Activated CD4-positive, alpha-beta T cell treated with anti-CD3 and anti-CD28 coated beads, Interleukin-2, amount 50 U/mL, for 1 hour (primary cell): ENCODE measurements at regions not wholly inside any gene's neighbourhood (a gene's known extent, or its start where the extent isn't known, plus 50 kb on each side); places are given as distances from the start of the nearest gene placed in this dataset.
"Not testable (repeated sequence)": the region's sequence is repeated elsewhere in the genome, so short reads cannot be mapped to it uniquely, and the experiment has no call there.

Experiments used
- DNase-seq: peaks from one replicate; pipeline ENCODE4 v3.0.0-alpha.2; 2020

DNA sequence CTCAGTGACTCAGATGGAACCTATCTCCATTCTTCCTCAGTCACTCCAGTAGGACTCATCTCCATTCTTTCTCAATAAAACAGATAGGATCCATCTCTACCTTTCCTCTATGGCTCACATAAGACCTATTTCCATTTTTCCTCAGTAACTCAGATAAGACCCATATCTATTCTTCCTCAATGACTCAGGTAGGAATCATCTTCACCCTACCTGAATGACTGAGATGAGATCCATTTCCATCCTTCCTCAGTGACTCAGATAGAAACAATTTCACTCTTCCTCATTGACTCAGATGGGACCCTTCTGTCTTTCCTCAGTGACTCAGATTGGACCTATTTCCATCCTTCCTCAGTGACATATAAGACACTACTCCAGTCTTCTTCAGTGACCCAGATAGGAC is 165.1 kb downstream of the FBXO4 start:
- no peak for DNase-seq

DNA sequence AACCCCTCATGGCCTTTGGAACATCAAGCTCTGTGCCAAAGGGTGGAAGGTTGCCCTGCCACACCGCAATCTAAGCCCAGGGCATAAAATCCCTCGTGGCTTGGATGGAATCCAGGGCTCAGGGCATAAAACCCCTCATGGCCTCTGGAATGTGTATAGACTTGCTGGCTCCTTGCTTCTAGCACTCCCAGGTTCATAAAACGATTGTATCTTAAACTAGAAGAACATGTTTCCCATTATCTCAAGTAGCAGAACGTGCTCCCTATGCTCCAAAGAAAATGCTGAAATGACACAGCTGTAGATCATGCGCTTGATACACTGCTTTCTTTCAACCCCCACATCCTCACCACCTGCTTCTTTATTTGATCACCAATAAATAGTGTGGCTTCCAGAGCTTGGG is 174.8 kb downstream of the FBXO4 start:
- not testable (repeated sequence) for DNase-seq

DNA sequence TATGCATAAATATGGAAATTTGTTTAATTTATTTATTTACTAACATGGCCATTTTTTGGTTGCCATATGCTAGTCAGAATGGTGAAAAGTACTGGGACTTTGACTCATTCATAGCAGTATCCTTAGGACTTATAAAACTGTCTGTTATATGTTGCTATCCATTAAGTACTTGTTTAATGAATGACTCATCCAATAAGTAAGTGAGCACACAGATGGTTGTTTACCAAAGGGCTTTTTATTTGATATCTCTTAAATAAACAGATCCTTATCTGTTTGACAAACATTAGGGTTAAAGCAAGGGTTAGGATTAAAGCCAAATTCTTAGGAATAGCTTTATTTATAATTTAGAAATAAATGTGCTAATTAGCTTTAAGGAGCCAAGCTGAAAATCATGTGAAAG is 183.4 kb downstream of the FBXO4 start:
- DNase-seq, result no peak

DNA sequence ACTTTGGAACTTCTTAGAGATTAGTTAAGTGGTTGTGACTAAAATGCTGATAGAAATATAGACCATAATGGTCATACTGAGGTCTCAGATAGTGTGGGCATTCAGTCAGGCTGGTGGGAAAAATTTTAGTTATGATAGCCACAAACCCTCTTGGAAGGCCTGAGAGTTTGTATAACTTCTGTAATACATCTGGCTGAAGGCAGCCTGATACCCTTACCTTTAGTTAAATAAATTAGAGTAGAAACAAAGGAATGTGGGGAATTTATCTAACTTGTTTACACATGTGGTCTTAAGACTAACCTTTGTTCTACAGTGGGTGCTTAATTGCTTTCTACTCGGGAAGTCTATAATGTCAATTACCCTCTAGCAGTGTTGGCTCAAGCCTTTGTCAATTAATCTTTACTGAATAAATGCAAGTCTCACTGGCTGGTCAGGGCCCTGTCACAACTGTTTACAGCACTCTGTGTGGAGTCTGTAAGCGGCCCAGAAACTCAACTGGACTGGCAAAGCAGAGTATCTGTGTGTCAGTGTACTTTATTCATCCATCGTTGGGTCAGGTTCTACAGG is 184.0 kb downstream of the FBXO4 start:
- DNase-seq, result no peak

DNA sequence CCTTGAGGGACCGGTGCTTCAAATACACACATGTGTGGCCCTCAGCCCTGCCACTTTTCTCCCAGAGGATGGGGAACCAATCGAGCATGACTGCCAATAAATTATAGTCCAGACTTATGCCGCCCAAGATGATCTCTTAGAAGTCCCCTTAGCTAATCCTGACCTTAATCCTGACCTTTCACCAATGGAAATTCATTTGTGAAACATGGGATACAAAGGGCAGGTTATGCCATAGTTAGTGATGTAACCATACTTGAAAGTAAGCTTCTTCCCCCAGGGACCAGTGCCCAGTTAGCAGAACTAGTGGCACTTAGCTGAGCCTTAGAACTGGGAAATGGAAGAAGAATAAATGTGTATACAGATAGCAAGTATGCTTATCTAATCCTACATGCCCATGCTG is 190.6 kb downstream of the FBXO4 start:
- DNase-seq, result not testable (repeated sequence)

DNA sequence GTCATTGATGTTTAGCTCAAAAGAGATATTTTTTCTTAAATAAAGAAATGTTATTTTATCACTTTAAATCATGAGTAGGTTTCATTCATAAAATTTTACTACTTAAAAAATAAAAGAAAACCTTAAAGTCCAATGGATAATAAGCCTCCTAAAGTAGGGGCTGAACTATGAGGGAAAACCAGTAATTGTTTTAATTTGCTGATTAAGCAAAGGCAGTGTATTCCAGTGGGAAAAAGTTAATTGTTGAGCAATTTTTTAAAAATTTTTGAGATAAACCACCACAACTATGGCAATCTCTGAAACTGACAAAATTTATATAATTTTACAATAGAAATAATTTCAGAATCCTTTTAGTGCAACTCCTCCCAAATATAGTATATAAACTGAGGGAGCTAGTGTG is 195.0 kb downstream of the FBXO4 start:
- DNase-seq, result no peak

DNA sequence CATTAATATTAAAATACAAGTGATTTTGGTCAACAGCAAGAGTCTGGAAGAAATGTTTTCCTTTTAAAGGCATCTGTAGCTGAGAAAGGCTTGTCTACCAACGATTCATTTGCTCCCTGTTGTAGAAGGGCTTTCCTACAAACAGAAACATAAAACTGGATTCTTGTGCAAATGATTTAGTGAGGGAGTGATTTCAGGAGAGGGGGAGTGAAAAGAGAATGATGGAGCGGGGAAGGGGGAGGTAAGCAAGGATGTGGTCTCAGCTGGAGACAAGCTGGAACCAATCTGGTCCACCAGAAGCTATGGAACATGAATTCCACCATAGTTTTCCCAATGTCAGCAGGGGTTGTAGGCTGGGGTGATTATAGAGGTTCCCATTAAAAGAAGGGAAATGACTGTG is 196.3 kb downstream of the FBXO4 start:
- no peak for DNase-seq

DNA sequence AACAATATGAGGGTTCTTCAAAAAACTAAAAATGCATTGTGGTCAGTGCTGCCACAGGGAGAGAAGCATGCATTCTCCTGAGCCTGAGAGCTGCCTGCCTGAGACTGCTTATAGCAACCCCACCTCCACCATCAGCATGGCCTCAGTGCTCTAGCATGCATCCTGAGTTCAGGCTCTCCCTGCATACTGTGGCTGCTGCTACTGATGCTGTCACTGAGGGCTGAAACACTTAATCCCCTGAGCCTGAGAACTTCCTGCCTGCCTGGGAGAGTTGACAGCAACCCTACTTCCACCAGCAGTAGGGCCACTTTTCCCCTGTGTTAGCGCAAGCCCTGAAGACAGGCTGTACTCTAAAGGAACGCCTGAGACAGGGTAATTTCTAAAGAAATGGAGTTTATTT is 206.0 kb downstream of the FBXO4 start:
- DNase-seq, result no peak

DNA sequence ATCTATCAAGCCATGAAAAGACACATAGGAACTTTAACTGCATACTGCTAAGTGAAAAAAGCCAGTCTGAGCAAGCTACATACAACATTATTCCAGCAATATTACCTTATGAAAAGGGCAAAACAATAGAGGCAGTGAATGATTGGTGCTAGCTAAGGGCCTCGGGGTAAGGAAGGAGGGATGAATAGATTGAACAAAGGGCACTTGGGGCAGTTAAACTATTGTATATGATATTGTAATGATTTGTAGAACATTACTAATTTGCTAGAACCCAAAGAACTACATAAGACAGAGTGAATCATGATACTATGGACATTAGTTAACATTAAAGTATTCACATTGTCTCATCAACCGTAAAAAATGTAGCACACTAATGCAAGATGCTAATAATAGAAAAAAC is 218.3 kb downstream of the FBXO4 start:
- DNase-seq, result no peak

DNA sequence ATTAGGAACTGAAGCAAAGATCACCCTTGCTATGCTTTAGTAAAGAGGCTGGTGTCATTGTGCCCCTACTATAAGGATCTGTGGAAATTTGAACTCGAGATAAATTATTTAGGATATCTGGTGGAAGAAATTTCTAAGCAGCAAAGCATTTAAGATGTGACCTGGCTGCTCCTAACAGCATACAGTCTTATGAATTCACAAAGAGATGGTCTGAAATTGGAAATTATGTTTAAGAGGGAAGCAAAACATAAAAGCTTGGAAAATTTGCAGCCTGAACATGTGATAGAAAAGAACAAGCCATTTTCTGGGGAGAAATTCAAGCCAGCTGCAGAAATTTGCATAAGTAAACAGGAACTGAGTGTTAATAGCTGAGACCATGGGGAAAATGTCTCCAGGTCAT is 223.7 kb downstream of the FBXO4 start:
- no peak for DNase-seq

DNA sequence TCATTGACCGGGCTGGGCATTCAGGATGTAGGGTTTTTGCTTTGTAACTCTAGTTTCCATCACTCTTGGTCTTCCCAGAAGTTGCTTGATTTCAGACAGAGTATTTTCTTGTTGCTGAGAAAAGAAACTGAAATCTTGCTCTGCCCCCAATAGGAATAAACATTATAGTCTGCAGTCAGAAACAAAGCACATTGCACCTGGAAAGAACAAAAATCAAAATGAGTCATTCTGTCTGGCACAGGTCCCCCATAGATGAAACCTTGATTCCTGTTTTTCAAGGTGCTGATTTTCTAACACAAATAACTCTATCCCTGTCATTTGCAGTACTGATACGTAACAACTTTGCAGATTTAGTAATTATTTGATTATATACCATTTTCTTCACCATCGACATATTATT is 232.1 kb downstream of the FBXO4 start:
- no peak for DNase-seq

DNA sequence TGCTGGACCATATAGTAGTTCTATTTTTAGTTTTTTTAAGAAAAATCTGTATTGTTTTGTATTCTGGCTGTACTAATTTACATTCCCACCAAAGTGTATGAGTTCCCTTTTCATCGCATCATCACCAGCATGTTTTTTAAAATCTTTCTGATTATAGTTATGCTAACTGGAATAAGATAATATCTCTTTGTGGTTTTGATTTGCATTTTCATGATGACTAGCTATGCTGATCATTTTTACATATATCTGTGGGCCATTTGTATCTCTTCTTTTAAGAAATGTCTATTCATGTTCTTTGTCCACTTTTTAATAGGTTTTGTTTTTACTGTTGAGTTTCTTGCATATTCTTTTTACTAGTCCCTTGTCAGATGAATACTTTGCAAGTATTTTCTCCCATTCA is 238.0 kb downstream of the FBXO4 start:
- no peak for DNase-seq

DNA sequence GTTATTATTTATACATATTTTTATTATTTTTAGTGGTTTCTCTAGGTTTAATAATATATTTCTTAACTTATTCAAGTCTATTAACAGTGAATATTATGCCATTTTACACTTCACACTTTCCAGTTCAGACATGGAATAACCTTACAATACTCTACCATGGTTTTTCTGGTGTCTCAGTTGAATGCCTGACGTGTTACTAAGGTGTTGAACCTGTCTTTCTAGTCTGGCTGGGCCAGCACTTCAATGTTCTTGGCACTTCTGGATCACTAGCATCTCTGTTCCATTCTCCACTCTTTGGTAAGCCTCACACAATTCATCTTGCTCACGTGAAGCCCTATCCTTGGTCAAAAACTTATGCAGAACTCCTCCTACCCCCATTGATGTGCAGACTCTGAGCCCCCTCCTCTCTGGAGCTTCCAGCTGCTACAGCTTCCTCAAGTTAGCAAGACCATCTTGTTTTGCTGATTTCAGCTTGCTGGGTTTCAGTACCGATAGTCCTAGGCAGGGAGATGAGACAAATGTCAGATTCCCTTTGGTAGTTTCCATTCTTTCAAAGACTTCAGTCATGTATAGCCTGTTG is 243.1 kb downstream of the FBXO4 start:
- DNase-seq, result no peak

DNA sequence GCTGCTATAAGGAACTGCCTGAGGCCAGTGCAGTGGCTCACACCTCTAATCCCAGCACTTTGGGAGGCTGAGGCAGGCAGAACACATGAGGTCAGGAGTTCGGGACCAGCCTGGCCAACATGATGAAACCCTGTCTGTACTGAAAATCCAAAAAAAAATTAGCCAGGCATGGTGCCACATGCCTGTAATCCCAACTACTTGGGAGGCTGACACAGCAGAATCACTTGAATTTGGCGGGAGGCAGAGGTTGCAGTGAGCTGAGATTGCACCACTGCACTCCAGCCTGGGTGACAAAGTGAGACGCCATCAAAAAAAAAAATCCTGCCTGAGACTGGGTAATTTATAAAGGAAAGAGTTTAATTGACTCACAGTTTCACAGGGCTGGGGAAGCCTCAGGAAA is 247.1 kb upstream of the GHR start:
- not testable (repeated sequence) for DNase-seq

DNA sequence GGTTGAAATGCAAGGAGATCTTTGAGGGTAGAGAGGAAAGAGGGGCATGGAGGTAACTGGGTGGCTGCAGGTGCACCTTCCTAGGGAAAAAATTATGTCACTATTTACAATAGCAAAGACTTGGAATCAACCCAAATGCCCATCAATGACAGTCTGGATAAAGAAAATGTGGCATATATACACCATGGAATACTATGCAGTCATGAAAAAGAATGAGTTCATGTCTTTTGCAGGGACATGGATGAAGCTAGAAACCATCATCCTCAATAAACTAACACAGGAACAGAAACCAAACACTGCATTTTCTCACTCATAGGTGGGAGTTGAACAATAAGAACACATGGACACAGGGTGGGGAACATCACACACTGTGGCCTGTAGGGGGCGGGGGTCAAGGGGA is 243.4 kb upstream of the GHR start:
- DNase-seq, result not testable (repeated sequence)

DNA sequence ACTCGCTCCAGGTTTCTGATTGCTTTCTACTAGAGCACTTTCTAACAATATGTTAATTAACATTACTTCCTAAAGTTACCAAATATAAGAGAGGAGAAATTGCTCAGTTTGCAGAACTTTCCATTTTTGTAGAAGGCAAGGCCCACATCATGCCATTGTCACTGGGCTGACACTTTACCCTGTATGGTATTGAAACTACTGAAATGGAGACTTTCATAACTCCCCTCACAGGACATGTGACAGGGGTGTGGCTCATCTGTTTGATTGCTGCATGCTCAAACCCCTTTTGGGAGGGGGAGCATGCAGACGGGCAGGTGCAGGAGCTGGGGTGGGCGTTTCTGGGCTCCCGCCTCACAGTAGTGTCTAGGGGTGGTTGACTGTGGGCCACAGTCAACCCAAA is 206.3 kb upstream of the GHR start:
- no peak for DNase-seq

DNA sequence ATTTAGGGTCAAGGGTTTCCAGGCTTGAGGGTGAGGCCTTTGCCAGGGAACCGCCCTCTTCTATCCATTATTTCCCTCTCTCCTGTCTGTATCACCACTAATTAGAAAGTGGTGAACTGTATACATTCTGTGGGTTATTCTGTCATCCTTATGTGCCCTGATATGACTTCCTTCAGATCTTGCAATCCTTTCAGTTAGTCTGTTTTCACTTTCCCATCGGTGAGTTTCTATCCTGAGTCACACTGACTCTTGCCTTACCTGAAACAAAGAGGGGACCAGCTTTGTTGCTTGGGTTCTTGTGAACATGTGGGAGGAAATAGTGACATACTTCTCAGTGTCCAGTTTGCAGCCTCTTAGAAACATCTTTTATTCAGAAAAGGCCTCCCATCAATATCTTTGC is 205.4 kb upstream of the GHR start:
- DNase-seq, result no peak

DNA sequence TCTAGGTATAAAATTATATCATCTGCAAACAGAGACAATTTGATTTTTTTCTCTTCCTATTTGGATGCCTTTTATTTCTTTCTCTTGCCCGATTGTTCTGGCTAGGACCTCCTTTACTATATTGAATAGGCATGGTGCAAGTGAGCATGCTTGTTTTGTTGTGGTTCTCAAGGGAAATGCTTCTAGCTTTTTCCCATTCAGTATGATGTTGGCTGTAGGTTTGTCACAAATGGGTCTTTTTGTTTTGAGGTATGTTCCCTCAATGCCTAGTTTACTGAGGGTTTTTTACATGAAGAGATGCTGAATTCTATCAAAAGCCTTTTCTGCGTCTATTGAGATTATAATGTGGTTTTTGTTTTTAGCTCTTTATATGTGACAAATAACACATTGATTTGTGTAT is 198.2 kb upstream of the GHR start:
- DNase-seq, result no peak

DNA sequence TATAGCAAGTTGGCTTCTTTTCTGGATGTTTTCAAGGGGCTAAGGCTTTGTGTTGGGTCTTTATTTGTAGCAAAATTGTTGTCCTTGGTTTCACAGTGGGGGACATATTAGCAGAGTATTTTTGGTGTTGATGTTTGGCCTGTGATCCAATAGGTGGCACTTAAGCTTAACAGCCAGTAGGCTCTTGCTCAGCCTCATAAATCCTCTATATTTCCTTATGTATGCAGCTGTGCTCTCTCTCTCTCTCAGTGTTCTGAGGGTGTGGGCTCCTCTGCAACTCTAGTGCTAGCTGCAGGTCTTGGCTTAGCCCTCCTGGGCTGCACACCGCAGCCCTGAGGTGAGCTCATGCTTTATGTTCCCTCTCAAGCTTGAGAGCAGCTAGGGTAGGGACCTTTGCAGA is 195.0 kb upstream of the GHR start:
- no peak for DNase-seq

DNA sequence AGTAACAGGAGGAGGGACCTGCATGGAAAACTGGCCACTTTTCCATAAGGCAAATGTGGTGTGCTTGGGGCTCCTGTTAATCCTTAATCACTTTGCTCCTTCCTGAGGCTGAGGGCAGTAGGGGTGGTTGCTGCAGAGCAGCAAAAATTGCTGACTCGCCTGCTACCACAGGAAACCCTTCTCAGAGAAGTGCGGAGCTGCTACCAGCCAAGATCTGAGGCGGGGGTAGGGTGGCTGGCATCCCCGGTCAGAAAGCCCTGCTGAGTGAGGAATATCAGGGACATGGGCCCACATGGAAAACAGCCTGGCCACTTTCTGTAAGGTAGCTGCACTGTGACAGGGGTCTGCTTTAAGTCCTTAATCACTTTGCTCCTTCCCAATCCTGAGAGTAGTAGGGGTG is 192.4 kb upstream of the GHR start:
- no peak for DNase-seq

DNA sequence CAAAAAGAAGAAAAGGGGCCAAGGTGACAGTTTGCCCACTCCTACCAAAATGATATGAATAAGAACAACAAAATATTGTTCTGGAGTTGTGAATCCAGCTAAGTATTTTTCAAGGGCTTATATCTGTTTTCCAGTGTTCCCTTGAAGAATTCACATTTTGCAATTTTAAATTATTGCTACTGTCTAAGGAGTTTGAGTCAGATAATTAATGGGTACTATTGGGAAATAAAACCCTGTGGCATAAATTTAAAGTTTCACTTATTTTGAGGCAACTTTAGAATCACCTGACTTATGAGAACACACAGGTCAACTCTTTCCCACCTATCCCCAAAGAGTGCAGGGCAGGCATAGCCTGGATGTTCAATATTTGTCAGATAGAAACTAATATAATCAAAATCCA is 188.0 kb upstream of the GHR start:
- DNase-seq, result no peak

DNA sequence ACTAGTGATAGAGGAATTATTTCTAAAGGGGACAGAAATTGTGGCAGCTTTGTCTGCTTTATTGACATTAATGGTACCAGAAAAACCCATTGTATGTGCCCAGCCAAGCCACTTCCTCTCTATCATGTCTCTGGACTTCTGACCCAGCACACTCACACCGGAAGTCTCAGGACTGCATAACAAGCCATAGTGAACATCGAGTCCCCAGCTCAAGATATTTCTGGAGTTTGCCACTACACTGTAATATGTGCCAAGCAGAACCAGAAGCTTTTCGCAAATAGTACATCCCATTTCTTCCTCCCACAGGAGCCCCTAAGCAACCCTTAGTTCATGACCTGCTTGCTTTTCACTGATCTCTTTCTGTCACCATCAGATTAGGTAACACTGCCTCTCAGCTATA is 187.4 kb upstream of the GHR start:
- DNase-seq, result no peak

DNA sequence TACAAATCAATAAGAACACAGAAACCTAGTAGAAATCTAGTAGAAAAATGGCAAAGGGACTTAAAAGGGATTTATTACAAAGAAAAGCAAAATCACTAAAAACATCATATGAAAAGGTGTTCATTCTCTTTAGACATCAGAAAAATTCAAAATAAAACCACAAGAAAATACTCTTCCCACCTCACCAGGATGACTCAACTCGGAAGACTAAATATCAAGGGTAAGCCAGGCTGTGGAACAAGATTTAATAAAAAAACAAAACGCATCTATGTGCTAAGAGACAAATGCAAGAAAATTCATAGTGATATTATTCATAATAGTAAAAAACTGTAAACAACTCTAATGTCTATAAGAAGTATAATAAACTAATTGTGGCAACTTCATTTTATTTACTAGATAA is 181.6 kb upstream of the GHR start:
- no peak for DNase-seq

DNA sequence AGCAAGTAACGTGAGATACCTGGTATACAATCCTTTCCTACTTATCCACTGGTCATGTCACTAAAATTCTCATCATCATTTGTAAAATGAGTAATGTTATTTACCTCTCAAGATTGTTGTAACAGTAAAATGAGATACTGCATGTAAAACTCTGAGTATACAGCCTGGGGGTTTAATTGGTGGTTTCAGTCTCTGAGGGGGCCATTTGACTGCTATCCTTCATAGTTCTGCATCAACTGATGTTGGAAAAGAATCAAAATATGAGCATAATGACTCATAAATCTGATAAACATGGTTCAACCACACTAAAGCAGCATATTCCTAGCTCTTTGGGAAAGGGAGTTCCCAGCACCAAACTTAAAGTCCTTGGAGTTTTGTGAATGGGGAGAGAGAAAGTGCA is 181.0 kb upstream of the GHR start:
- DNase-seq, result no peak

DNA sequence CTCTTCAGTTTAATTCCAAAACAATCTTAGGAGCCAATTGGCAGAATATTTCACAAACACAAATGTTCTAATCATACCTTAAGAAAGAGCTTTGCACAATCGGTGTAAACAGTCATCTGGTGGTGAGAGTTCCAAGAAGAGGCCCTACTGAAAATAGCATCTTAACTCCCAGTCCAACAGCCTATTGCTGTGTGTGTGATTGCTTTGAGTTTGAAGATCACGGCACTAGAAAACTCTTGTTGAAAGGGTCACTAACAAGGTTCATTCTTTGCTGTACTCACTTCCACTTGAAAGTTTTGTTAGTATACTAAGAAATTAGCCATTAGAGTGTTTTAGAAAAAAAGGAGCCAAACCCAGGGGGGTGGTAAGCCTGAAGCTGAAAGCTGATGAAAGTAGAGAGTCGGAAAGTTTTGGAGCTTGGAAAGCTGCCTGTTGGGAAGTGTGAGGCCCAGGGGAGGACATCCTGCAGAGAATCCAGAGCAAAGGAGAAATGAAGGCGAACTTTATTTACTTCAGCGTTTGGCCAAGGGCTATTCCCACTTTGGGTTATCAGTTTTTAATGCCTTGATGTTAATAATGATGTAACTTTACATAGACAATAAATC is 180.3 kb upstream of the GHR start:
- DNase-seq, result no peak
